ENCODE measurements at regions not wholly inside any gene's neighbourhood (a gene's known extent, or its start where the extent isn't known, plus 50 kb on each side); places are given as distances from the start of the nearest gene placed in this dataset.

DNA sequence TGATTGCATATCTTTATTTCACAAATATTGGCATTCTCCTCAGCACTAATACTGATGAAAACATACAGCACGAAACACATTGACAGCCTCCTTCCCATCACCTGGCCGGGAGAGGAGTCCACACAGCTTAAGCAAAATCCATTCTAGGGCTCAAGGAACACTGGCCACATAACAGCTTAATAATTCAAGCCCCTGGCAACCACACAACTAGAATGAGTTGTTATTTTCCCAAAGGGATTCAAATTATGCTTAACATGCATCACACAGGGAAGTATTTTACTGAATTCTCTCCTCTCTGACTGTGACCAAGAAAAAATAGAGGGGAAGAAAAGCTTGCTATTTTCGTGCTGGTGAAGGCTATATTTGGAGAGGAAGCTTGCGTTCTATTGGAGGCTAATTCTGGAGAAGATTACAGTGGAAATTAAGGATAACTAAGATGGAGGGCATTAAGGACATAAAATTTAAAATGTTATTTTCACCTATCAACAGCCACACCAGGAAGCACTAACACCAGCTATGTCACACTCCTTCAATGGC is 198.5 kb downstream of the ADGRG6 start:
- intact Hi-C loops (cut with DNase I, micrococcal nuclease), result no loop called here
- DNase-seq (no peak), ATAC-seq (no peak)
- Histone ChIP-seq H3K4me1 (ENCODE audit: low read depth) (no peaks in the 10 kb centered on the region), H3K4me3 (no peak overlapping the region), H3K9me3 (peaks cover 8% of the 10 kb centered on the region), H3K36me3 (ENCODE audit: low read depth) (no peaks in the 10 kb centered on the region)
- TF ChIP-seq, protein P1, sequence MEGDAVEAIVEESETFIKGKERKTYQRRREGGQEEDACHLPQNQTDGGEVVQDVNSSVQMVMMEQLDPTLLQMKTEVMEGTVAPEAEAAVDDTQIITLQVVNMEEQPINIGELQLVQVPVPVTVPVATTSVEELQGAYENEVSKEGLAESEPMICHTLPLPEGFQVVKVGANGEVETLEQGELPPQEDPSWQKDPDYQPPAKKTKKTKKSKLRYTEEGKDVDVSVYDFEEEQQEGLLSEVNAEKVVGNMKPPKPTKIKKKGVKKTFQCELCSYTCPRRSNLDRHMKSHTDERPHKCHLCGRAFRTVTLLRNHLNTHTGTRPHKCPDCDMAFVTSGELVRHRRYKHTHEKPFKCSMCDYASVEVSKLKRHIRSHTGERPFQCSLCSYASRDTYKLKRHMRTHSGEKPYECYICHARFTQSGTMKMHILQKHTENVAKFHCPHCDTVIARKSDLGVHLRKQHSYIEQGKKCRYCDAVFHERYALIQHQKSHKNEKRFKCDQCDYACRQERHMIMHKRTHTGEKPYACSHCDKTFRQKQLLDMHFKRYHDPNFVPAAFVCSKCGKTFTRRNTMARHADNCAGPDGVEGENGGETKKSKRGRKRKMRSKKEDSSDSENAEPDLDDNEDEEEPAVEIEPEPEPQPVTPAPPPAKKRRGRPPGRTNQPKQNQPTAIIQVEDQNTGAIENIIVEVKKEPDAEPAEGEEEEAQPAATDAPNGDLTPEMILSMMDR (IDR thresholded peaks at IDR 0.05), result no peak

DNA sequence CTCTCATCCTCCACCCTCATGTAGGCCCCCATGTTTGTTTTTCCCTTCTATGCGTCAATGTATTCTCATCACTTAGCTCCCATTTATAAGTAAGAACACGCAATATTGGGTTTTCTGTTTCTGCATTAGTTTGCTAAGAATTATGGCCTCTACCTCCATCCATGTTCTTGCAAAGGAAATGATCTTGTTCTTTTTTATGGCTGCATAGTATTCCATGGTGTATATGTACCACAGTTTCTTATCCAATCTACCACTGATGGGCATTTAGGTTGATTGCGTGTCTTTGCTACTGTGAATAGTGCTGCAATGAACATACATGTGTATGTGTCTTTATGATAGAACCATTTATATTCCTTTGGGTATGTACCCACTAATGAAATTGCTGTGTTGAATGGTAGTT is 200.0 kb downstream of the ADGRG6 start:
- DNase-seq (no peak), ATAC-seq (no peak)
- TF ChIP-seq, protein P1 (IDR thresholded peaks at IDR 0.05), result no peak
- Histone ChIP-seq H3K9me3 (peaks cover 8% of the 10 kb centered on the region), H3K4me1 (ENCODE audit: low read depth) (no peaks in the 10 kb centered on the region), H3K4me3 (no peak overlapping the region), H3K36me3 (ENCODE audit: low read depth) (no peaks in the 10 kb centered on the region)
- intact Hi-C loops (cut with DNase I, micrococcal nuclease), result no loop called here

DNA sequence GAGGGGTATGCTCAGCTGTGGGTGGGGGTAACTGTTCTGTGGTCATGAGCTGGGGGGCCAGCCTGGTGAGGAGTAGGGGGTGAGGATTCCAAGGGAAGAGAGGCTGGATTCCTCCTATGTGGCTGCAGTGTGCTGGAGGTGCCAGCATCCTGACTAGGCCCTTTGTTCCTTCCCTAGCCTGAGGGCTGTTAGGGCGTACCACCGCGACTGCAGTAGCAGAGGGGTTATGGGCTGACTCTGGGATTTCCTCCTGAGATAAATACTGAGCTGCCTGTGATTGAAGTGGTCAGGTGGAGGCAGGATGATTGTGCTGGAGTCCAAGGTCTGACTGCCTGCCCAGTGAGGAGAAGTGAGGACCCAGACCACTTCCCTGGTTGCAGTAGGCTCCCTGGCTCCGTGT is 205.3 kb downstream of the ADGRG6 start:
- ATAC-seq (no peak), DNase-seq (no peak)
- Histone ChIP-seq H3K9me3 (peaks cover 8% of the 10 kb centered on the region), H3K4me3 (no peak overlapping the region), H3K4me1 (ENCODE audit: low read depth) (no peaks in the 10 kb centered on the region), H3K36me3 (ENCODE audit: low read depth) (no peaks in the 10 kb centered on the region)
- TF ChIP-seq, protein P1 (IDR thresholded peaks at IDR 0.05), result no peak
- intact Hi-C loops (cut with DNase I, micrococcal nuclease), result no loop called here

DNA sequence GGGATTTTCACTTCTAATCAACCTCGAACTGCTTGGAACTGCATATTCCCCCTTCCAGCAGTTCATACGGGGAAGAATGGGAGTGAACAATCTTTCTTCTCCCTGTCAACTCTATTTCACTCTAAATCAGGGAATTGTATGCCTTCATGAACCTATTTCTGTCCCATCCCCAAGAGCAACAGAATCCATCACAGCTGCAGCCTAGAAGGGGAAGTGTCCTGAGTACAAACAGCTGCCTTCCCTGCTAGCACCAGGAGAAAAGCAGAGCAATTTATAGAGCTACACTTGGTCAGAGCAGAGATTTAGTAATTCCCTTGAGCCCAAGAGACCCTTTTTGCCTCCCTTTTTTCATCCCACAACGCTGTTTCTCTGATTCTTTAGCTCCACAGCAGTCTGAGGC is 208.4 kb downstream of the ADGRG6 start:
- intact Hi-C loops (cut with DNase I, micrococcal nuclease), result no loop called here
- ATAC-seq, result no peak
- TF ChIP-seq, protein P1 (IDR thresholded peaks at IDR 0.05), result no peak
- no peaks in the 10 kb centered on the region for H3K36me3 ChIP-seq (ENCODE audit: low read depth)
- H3K4me3 ChIP-seq, result no peak overlapping the region
- no peak for DNase-seq
- no peaks in the 10 kb centered on the region for H3K9me3 ChIP-seq
- H3K4me1 ChIP-seq (ENCODE audit: low read depth), result no peaks in the 10 kb centered on the region

DNA sequence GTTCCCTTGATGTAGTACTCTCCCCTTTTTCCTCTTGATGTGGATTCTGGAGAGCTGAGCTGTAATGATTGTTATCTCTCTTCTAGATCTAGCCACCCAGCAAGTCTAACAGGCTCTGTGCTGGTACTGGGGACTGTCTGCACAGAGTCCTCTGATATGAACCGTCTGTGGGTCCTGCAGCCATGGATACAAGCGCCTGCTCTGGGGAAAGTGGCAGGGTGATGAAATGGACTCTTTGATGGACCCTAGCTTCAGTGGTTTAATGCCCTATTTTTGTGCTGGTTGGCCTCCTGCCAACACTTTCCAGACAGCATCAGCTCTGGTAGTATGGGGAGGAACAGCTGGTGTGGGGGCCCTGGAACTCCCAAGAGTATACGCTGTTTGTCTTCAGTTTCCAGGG is 216.3 kb downstream of the ADGRG6 start:
- intact Hi-C loops (cut with DNase I, micrococcal nuclease), result no loop called here
- Histone ChIP-seq H3K9me3 (no peaks in the 10 kb centered on the region), H3K36me3 (ENCODE audit: low read depth) (no peaks in the 10 kb centered on the region), H3K4me3 (no peak overlapping the region), H3K4me1 (ENCODE audit: low read depth) (no peaks in the 10 kb centered on the region)
- DNase-seq (no peak), ATAC-seq (no peak)
- TF ChIP-seq, protein P1 (IDR thresholded peaks at IDR 0.05), result no peak

DNA sequence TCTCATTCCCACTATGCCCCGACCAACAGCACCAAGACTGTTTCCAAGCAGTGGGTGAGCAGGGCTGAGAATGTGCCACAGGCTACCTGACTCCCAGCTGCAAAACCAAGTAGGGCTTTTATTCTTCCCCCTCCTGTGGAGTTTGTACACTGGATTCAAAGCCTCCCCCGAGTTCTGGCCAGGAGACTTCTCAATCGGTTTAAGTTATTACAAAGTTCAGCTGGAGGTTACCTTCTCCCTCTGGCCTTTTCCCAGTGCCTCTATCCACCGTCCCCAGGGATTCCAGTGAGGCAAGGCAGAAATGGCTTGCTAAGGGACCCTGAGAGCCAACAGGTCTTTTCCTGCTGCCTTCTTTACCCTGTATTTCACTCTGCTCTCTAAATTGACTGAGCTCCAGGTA is 217.0 kb downstream of the ADGRG6 start:
- intact Hi-C loops (cut with DNase I, micrococcal nuclease), result no loop called here
- Histone ChIP-seq H3K9me3 (no peaks in the 10 kb centered on the region), H3K4me1 (ENCODE audit: low read depth) (no peaks in the 10 kb centered on the region), H3K4me3 (no peak overlapping the region), H3K36me3 (ENCODE audit: low read depth) (no peaks in the 10 kb centered on the region)
- TF ChIP-seq, protein P1 (IDR thresholded peaks at IDR 0.05), result no peak
- ATAC-seq, result no peak
- no peak for DNase-seq

All from mucosa of descending colon (tissue), 3 donors.